Neuron (in vitro differentiated cells): ENCODE measurements at regions not wholly inside any gene's neighbourhood (a gene's known extent, or its start where the extent isn't known, plus 50 kb on each side); places are given as distances from the start of the nearest gene placed in this dataset.

Experiments used
- H2AFZ ChIP-seq: one replicate; pipeline ENCODE4 v1.6.1; 2013; ENCODE audit warnings: low read depth, mild to moderate bottlenecking, inconsistent platforms, low read length, moderate library complexity
- H3K27me3 ChIP-seq: one replicate; pipeline ENCODE4 v1.6.1; 2013; ENCODE audit warnings: low read length; ENCODE audit not compliant: insufficient read depth
- H3K36me3 ChIP-seq: one replicate; pipeline ENCODE4 v1.6.1; 2013; ENCODE audit warnings: low read length; ENCODE audit not compliant: insufficient read depth
- H3K4me1 ChIP-seq: one replicate; pipeline ENCODE4 v1.6.1; 2013; ENCODE audit warnings: low read length; ENCODE audit not compliant: insufficient read depth
- H3K4me3 ChIP-seq: 2 replicates; pipeline ENCODE4 v1.5.1; 2013; ENCODE audit warnings: mild to moderate bottlenecking, low read length, moderate library complexity
- H3K9me3 ChIP-seq: one replicate; pipeline ENCODE4 v1.6.1; 2013; ENCODE audit warnings: low read length

DNA sequence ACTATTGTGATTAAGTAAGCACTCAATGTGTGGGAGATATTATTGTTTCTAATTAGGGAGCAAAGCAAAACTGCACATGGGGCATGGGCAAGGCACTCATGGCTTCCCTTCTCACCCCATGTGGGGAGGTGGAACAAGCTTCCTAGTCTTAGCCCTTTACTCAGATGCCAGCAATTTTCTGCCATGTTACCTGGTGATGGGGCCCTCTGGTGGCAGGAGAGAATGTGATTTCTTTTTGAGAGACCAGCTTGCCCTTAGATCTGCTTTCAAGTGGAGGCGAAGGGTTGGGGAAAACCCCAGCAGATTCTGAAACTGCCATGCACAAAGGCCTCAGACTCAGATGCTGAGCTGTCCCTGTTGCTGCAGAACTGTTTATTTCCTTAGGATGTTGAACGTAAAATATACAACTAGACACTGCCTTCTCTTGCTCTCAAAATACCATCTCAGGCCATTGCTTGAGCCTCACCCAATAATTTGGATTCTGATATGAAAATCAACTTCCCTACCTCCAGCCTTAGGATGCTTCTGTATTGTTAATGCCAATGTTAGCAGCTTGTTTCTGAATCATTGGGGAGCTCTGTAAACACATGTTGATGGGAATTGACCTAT, 130.2 kb upstream of the TPRG1 start:
- no peaks in the 10 kb centered on the region for H3K9me3 ChIP-seq
- no peak overlapping the region for H2AFZ ChIP-seq
- no peak overlapping the region for H3K4me3 ChIP-seq
- H3K4me1 ChIP-seq = no peaks in the 10 kb centered on the region
- H3K36me3 ChIP-seq = no peaks in the 10 kb centered on the region
- no peaks in the 10 kb centered on the region for H3K27me3 ChIP-seq

GRCh38 chr3:189042832-189043231, 128.9 kb upstream of the TPRG1 start:
- Histone ChIP-seq H2AFZ (no peak overlapping the region), H3K4me3 (no peak overlapping the region), H3K36me3 (no peaks in the 10 kb centered on the region), H3K4me1 (no peaks in the 10 kb centered on the region), H3K27me3 (no peaks in the 10 kb centered on the region), H3K9me3 (no peaks in the 10 kb centered on the region)

DNA sequence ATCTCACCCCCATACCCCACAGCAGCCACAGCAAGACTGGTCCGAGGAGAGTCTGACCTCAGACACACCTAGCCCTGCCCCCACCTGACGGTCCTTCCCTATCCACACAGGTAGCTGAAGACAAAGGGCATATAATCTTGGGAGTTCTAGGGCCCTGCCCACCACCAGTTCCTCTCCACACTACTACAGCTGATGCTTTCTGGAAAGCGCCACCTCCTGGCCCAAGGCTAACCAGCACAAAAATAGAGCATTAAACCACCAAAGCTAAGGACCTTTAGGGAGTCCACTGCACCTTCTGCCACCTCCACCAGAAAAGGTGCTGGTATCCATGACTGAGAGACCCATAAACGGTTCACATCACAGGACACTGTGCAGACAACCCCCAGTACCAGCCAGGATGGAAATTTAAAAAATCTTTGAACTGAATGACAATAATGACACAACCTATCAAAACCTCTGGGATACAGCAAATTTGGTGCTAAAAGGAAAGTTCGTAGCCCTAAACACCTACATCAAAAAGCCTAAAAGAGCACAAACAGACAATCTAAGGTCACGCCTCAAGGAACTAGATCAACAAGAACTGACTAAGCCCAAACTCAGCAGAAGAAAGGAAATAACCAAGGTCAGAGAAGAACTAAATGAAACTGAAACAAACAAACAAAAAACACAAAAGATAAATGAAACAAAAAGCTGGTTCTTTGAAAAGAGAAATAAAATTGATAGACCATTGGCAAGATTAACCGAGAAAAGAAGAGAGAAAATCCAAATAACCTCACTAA, 122.1 kb upstream of the TPRG1 start:
- no peaks in the 10 kb centered on the region for H3K9me3 ChIP-seq
- no peaks in the 10 kb centered on the region for H3K27me3 ChIP-seq
- no peak overlapping the region for H2AFZ ChIP-seq
- H3K4me1 ChIP-seq = no peaks in the 10 kb centered on the region
- no peak overlapping the region for H3K4me3 ChIP-seq
- H3K36me3 ChIP-seq = no peaks in the 10 kb centered on the region

- Histone ChIP-seq H2AFZ (no peak overlapping the region), H3K4me3 (no peak overlapping the region), H3K27me3 (no peaks in the 10 kb centered on the region), H3K4me1 (no peaks in the 10 kb centered on the region), H3K9me3 (no peaks in the 10 kb centered on the region), H3K36me3 (no peaks in the 10 kb centered on the region)
Observed at GRCh38 chr3:189053322-189053721, 118.4 kb upstream of the TPRG1 start.

- no peaks in the 10 kb centered on the region for H3K4me1 ChIP-seq
- no peaks in the 10 kb centered on the region for H3K27me3 ChIP-seq
- no peaks in the 10 kb centered on the region for H3K9me3 ChIP-seq
- no peaks in the 10 kb centered on the region for H3K36me3 ChIP-seq
- no peak overlapping the region for H3K4me3 ChIP-seq
- H2AFZ ChIP-seq = no peak overlapping the region
Observed at GRCh38 chr3:189056646-189057335, 115.0 kb upstream of the TPRG1 start.

DNA sequence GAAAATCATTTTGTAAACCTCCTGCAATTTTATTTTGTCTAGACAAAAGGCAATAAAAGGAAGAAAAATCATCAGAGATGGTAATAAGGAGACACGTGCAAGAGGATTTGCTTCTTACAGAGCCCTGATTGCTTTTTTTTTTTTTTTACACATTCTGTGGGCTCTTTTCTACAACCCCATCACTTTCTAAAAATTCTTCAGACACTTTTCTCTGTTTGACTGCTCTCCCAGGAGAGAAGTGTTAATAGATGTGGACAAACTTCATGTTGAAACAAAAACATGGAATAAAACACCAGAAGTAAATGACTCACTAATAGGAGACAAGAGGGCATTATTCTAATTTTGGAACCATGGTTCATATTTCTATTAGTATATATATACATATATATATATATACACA, 114.4 kb upstream of the TPRG1 start:
- Histone ChIP-seq H3K4me1 (no peaks in the 10 kb centered on the region), H2AFZ (no peak overlapping the region), H3K36me3 (no peaks in the 10 kb centered on the region), H3K9me3 (no peaks in the 10 kb centered on the region), H3K4me3 (no peak overlapping the region), H3K27me3 (no peaks in the 10 kb centered on the region)

GRCh38 chr3:189058071-189058470, 113.7 kb upstream of the TPRG1 start:
- Histone ChIP-seq H3K36me3 (no peaks in the 10 kb centered on the region), H2AFZ (no peak overlapping the region), H3K27me3 (no peaks in the 10 kb centered on the region), H3K9me3 (no peaks in the 10 kb centered on the region), H3K4me1 (no peaks in the 10 kb centered on the region), H3K4me3 (no peak overlapping the region)

- no peaks in the 10 kb centered on the region for H3K27me3 ChIP-seq
- no peaks in the 10 kb centered on the region for H3K9me3 ChIP-seq
- no peaks in the 10 kb centered on the region for H3K36me3 ChIP-seq
- no peak overlapping the region for H3K4me3 ChIP-seq
- no peaks in the 10 kb centered on the region for H3K4me1 ChIP-seq
- H2AFZ ChIP-seq = no peak overlapping the region
Observed at GRCh38 chr3:189070965-189071364, 100.8 kb upstream of the TPRG1 start.

- Histone ChIP-seq H3K27me3 (no peaks in the 10 kb centered on the region), H3K9me3 (no peaks in the 10 kb centered on the region), H3K4me3 (no peak overlapping the region), H3K4me1 (no peaks in the 10 kb centered on the region), H3K36me3 (no peaks in the 10 kb centered on the region), H2AFZ (no peak overlapping the region)
Observed at GRCh38 chr3:189071446-189071845, 100.3 kb upstream of the TPRG1 start.

- Histone ChIP-seq H3K27me3 (no peaks in the 10 kb centered on the region), H3K4me1 (no peaks in the 10 kb centered on the region), H3K9me3 (no peaks in the 10 kb centered on the region), H3K4me3 (no peak overlapping the region), H3K36me3 (no peaks in the 10 kb centered on the region), H2AFZ (no peak overlapping the region)
Observed at GRCh38 chr3:189076449-189076848, 95.3 kb upstream of the TPRG1 start.

DNA sequence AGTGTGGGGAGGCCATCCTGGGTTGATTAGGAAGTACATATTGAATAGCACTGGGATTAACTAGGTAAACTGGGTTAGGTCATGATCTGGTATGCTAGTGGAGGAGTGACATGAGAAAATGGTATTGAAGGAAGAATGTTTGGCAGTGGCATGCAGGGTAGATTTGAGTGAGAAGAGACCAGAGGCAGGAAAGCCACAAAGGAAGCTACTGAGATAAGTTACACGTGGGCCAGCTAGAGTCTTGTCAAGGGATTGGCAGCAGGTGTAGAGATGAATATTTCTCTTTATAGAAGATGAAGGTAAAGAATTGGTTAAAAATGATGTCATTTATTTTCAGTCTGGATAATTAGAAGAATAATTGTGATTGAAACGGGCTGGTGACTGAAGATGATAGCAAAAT, 91.0 kb upstream of the TPRG1 start:
- no peaks in the 10 kb centered on the region for H3K9me3 ChIP-seq
- no peaks in the 10 kb centered on the region for H3K27me3 ChIP-seq
- H3K4me1 ChIP-seq = no peaks in the 10 kb centered on the region
- no peaks in the 10 kb centered on the region for H3K36me3 ChIP-seq
- H2AFZ ChIP-seq = no peak overlapping the region
- H3K4me3 ChIP-seq = no peak overlapping the region

DNA sequence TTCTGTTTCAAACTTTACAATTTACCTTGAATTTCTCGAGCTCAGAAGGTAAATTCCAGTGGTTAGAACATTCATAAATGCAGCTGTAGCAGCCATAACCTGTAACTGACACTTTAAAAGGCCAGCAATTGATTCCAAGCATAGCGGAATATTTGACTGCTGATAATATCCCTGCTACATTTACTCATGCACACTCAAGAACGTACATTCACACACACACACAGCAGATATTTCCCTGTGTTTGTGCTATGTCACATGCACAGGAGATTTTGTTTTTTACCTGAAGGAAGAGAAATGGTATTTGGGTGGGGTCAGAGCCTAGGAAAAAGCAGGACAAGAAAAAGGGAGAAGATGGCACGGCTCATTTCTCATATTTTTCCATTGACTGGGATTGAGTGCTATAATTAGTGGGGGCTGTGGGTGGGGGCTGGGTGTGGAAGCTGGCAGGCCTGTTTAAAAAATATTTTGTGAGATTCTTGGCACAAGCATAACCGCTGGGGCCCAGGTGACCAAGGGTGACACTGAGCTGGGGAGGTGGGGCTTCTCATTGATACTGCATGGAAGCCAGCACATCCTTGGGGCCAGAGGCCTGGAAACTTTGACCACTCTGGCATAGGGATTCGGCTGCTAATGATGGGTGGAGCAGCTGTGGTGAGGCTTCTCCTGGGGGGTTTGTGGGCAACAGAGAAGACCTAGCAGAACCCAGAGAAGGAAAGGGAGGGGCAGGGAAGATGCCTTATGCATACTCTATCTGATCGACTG, 88.9 kb upstream of the TPRG1 start:
- Histone ChIP-seq H3K9me3 (no peaks in the 10 kb centered on the region), H3K36me3 (no peaks in the 10 kb centered on the region), H2AFZ (no peak overlapping the region), H3K4me3 (no peak overlapping the region), H3K4me1 (no peaks in the 10 kb centered on the region), H3K27me3 (no peaks in the 10 kb centered on the region)

DNA sequence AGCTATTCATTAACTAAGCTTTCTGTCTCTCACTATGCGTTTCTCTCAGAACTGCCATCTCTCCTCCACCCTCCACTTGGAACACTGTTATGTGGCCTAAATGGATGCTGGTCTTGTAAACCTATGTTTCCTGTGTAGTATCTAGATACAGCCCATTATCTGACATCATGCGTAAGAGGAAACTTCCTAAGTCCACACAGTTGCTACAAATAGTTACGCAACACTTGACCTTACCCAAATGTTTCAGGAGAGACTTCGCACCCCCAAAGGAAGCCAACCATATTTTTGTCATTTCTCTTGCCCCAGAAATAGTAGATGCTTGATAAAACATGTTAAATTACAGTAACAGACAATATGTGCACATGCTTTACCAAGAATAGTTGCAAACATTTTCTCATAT, 87.2 kb upstream of the TPRG1 start:
- no peak overlapping the region for H3K4me3 ChIP-seq
- no peak overlapping the region for H2AFZ ChIP-seq
- no peaks in the 10 kb centered on the region for H3K4me1 ChIP-seq
- no peaks in the 10 kb centered on the region for H3K27me3 ChIP-seq
- H3K9me3 ChIP-seq = no peaks in the 10 kb centered on the region
- H3K36me3 ChIP-seq = no peaks in the 10 kb centered on the region
